CD4-positive, alpha-beta T cell treated with Interleukin-6 at 100 ng/mL for 8 hours (primary cell): ENCODE measurements at regions not wholly inside any gene's neighbourhood (a gene's known extent, or its start where the extent isn't known, plus 50 kb on each side); places are given as distances from the start of the nearest gene placed in this dataset.
"Not testable (repeated sequence)": the region's sequence is repeated elsewhere in the genome, so short reads cannot be mapped to it uniquely, and the experiment has no call there.

Source experiments
- DNase-seq: peaks from one replicate; pipeline ENCODE4 v3.0.0-alpha.2; 2020; ENCODE audit warnings: mixed read lengths, low spot score

DNA sequence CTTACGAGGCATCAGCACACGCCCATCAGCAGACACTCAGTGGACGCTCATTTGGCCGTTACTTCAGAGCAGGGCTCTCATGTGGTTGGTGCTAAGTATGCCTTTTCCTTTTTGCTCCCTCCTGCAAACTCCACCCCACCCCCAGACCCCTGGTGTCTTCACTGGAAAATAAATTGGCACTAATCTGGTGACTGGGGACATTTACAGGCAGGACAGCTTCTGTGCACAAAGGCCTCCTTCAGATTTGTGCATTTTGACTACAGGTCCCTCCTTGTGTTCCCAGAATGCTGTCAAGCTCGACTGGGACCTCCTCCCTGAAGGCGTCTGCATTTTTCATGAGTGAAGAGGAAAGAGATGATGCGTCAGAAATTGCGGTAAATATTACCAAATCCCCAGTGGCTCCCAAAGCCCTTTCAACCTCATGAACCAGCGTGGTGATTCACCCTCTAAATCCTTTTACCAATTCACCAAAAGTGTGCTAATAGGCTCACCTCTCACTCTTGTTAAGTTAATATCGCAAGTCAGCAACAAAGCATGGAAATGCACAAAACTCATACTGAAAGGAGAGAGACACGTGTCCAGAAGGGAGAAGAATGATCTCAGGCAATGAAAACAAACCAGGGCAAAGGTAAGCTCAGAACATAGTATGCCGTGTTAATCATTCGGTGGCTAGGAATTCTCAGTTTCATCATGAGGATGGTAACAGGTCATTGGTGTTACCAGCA, 119.0 kb downstream of the NKX6-1 start:
- DNase-seq, result no peak

- DNase-seq, result no peak
These were observed 120.1 kb downstream of the NKX6-1 start for GRCh38 chr4:84378983-84379382.

- DNase-seq, result no peak
These were observed 120.7 kb downstream of the NKX6-1 start for GRCh38 chr4:84378356-84378755.

DNA sequence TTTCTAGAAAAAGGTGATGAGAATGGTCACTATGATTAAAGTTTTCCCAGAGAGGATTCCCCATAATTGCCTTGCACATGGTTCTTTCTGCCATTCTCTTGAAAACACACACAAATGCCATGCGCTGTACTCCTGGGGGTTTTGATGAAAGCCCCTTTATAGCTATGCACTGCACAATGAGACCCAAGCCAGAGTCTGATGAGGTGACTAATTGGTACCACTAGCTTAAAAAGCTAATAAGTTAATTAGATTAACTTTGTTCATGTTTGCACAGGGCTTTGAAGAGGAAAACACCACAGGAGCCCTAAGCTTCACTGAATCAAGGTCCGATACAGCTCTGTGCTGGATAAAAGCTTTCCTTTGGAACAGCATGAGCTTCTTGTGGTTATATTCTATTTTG, 132.2 kb downstream of the NKX6-1 start:
- no peak for DNase-seq

- DNase-seq, result no peak
These were observed 132.9 kb downstream of the NKX6-1 start for GRCh38 chr4:84366161-84366560.

DNA sequence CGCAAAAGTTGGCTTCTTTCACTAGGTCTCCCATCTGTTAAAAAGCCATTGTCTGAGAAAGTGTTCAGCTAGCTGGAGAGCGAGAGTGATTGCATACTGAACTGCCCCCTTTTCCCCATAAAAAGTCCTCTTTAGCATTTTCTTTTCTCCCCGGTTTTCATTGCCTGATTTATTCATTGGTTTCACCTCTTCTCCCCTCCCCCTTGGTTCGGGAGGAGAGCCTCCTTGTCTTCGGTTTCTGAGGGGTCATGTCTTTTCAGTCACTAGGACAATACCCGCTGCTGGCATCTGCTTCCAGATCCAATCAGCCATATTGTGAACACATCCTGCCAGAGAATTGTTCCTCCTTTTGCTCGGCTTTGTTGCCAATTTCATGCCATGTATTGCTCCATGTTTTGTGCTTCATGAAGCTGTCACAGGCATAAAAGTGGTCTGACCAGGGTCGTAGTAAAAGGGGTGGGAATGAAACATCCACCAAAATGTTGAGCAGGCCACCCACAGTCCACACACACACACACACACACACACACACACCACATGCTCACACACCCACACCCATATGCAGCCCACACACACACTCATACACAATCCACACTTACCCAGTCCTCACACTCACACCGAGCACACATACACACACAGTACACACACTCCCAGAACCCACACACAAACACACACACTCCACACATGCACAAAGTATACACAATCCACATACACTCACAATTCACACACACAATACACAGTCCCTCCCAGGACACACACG, 136.0 kb downstream of the NKX6-1 start:
- no peak for DNase-seq

DNA sequence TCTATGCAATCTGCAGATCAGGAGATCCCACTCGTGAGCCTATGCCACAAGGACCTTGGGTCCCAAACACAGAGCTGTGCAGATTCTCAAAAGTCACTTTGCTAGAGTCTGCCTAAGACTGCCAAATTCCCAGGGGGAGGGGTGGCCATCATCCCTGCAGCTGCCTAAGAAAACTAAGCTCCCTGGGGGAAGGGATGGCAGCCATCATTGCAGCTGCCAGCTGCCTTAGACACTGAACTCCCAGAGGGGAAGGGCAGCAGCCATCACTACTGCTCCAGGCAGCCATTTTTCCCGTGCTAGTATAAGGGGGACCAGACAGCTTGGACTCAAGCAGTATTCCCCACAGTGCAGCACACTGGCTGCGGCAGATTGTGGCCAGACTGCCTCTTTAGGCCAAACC, 156.9 kb downstream of the NKX6-1 start:
- no peak for DNase-seq

- DNase-seq, result no peak
These were observed 157.5 kb downstream of the NKX6-1 start for GRCh38 chr4:84341559-84341958.

GRCh38 chr4:84338367-84338766, 160.7 kb downstream of the NKX6-1 start:
- no peak for DNase-seq

DNA sequence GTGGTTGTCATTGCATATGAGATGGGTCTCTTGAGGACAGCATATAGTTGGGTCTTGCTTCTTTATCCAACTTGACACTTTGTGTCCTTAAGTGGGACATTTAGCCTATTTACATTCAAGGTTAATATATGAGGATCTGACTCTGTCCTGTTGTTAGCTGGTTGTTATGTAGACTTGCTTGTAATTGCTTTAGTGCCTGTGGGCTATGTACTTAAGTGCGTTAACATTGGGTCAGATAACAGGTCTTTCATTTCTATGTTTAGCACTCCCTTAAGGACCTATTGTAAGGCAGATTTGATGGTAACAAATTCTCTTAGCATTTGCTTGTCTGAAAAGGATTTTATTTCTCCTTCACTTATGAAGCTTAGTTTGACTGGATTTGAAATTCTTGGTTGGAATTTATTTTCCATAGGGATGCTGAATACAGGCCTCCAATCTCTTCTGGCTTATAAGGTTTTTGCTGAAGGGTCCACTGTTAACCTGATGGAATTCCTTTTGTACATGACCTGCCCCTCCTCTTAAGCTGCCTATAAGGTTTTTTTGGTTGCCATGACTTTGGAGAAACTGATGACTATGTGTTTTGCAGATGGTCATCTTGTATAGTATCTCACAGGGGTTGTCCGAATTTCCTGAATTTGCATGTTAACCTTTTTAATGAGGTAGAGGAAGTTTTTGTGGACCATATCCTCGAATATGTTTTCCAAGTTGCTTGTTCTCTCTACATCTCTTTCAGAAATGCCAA, 162.0 kb downstream of the NKX6-1 start:
- no peak for DNase-seq

DNA sequence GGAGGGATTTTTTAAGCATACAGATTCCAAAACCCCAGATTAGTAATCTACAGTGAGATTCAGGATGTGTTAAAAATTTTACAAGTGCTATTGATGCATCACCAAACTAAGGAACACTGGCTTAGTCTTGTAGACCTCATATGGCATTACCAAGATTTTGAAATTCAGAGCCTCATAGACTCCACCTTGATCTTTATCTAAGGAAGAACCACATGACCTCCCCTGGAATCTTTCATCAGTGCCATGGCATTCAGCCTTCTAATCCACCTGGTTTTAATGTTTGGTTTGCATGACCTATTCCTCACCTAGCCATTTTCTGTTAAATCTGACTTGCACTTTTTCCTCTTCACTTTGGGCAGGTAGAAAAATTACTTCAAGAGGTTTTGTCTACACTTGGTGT, 171.6 kb downstream of the NKX6-1 start:
- no peak for DNase-seq

DNA sequence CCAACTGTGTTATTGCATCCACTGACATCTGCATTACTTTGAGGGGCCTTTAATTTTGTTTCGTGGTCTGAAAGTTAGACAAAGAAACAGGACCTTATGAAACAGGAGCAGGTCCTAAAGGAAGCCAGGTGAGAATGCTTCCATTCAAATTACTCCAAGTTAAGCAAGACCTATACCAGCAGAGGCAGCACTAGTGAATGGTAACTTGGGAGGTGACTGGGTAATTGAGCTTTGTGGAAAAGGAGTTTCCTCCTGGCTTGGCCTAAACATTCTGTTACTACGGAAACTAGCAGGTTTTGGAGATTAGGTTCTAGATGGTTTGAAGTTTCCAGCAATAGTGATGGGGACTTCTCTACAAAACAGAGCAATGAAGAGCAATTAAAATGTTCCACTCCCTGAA, 173.5 kb downstream of the NKX6-1 start:
- DNase-seq, result no peak

DNA sequence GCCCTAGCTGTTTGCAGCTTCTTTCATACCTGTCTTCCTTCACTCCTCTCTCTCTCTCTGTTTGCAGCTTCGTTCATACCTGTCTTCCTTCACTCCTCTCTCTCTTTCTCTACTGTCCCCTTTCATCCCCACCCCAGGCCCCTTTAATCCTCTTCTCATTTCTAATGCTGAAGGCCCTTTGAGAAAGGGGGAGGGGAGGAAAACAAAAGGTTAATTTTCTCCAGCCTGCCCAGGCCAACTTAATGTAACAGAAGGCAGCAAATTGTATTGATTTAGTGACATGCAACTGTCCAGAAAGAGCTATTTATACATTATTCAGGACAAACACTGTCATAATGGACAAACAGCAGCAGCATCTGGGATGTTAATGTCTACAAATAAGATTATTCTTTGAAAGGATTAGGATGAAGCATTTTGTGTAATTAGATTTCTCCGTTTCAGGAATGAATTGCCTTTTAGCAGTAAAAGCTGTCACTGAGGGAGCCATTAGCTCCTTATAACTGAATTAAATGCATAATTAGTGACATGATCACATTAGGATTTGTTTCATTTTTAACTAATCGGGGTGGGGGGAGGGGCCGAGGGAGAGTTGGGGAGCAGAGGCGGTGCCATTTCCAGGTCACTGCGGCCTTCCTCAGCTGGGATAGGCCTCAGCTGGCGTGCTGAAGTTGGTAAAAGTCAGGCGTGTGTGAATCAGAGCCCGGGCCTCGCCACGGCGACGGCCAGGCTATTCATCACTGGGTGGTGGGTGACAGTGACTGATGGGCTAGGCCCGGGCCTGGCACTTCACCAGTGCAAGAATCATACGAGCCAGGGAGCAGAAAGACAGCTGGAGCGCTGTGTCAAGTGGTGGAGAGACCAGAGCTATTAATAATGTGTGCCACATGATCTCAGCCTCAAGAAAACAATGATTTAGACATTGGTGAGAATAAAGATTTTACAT, 174.5 kb downstream of the NKX6-1 start:
- no peak for DNase-seq

DNA sequence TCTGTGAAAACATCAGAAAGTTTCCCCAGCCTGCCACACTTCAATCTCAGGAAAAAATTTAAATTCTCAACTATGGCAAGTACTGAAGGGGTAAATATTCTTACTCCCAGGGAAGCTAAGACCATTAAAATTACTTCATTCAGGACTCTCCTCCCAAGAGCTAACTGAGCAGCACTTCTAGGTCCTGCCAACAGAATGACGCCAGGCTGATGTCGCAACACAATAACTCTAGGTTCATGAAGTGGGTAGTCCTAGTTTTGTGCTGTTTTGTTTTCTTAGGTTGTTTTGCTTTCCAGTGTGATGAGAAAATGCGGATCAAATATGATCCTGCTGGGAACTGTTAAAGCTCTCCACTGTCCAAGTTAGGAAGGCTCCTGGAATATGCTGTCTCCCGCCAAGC, 180.0 kb downstream of the NKX6-1 start:
- no peak for DNase-seq

- no peak for DNase-seq
These were observed 181.6 kb downstream of the NKX6-1 start for GRCh38 chr4:84317513-84317912.

- no peak for DNase-seq
These were observed 186.6 kb downstream of the NKX6-1 start for GRCh38 chr4:84312426-84313012.

- DNase-seq, result no peak
These were observed 189.9 kb downstream of the NKX6-1 start for GRCh38 chr4:84309191-84309590.

- not testable (repeated sequence) for DNase-seq
These were observed 200.3 kb downstream of the NKX6-1 start for GRCh38 chr4:84298719-84299254.

DNA sequence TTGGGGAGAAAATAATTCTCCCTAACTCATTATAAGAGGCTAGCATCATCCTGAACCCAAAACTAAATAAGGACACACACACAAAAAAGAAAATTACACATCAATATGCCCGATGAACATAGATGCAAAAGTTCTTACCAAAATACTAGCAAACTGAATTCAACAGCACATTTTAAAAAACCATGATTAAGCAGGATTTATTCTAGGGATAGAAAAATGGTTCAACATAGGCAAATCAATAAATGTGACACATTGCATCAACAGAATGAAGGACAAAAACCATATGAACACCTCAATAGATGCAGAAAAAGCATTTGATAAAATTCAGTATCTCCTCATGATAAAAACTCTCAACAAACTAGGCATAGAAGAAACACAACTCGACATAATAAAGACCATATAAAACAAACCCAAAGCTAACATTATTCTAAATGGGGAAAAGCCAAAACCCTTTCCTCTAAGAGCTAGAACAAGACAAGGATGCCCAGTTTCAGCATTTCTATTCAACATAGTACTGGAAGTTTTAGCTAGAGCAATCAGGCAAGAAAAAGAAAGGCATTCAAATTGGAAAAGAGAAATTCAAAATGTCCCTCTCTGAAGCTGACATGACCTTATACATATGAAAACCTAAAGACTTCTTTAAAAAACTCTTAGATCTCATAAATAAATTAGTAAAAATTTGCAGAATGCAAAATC, 200.9 kb downstream of the NKX6-1 start:
- no peak for DNase-seq

DNA sequence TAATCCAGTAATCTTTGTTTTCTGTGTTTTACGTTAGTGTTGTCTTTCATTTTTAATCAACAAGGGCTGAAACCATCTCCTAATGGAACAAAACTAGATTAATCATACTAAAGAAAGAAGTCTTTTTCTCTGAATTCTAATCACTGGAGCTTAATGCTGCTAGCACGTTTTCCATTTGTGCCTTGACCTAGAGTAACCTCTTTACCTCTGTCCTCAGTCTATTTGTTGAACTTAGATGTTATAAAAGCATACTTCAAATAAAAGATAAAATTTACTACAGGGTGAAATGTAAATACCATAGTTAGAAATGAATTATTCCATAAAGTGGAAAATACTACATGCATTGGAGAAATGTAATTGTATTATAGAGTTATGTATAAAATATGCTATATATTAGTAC, 207.1 kb downstream of the NKX6-1 start:
- DNase-seq, result no peak

DNA sequence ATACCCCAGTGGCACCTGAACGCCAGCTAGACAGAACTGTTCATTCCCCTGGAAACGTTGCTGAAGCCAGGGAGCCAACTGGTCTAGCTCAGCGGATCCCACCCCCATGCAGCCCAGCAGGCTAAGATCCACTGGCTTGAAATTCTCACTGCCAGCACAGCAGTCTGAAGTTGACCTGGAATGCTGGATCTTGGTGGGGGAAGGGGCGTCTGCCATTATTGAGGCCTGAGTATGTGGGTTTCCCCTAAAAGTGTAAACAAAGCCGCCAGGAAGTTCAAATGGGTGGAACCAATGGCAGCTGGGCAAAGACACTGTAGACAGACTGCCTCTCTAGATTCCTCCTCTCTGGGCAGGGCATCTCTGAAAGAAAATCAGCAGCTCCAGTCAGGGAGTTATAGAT, 213.0 kb downstream of the NKX6-1 start:
- DNase-seq, result no peak
